Colonic mucosa (tissue), 4 donors: ENCODE measurements at regions not wholly inside any gene's neighbourhood (a gene's known extent, or its start where the extent isn't known, plus 50 kb on each side); places are given as distances from the start of the nearest gene placed in this dataset.

Experiments used
- DNase-seq: peaks from one replicate; pipeline ENCODE4 v3.0.0-alpha.2; 2020
- H3K27ac ChIP-seq: fragments of 200-600 bp; one replicate; pipeline ENCODE4 v1.8.0; 2021
- H3K27me3 ChIP-seq: fragments of 200-600 bp; one replicate; pipeline ENCODE4 v1.8.0; 2021
- H3K36me3 ChIP-seq: fragments of 200-600 bp; one replicate; pipeline ENCODE4 v1.8.0; 2021
- H3K4me1 ChIP-seq: fragments of 200-600 bp; one replicate; pipeline ENCODE4 v1.8.0; 2021; ENCODE audit warnings: mild to moderate bottlenecking
- H3K4me3 ChIP-seq: fragments of 200-600 bp; one replicate; pipeline ENCODE4 v1.8.0; 2021
- H3K9ac ChIP-seq, 2 donors: one replicate each; pipeline ENCODE4 v1.7.0; 2013; ENCODE audit warnings: control low read depth in 2 of 2, low read depth in 2 of 2, low read length in 2 of 2
- H3K9me3 ChIP-seq: fragments of 200-600 bp; one replicate; pipeline ENCODE4 v1.8.0; 2021
- intact Hi-C: fragments of 100-400 bp; cut with DNase I; formaldehyde crosslinking; loops from one replicate; pipeline ENCODE4 v1.14.1; 2022
- TF ChIP-seq, protein P1 (sequence below): fragments of 200-600 bp; IDR thresholded peaks from one replicate; pipeline ENCODE4 v1.8.0; 2022; ENCODE audit warnings: antibody characterized with exemption, mild to moderate bottlenecking
- donor health status: healthy.
- donor health status: DM: no; HTN: no; CAD: no.
- donor health status: DM: no; HTN: no; CAD: no.

DNA sequence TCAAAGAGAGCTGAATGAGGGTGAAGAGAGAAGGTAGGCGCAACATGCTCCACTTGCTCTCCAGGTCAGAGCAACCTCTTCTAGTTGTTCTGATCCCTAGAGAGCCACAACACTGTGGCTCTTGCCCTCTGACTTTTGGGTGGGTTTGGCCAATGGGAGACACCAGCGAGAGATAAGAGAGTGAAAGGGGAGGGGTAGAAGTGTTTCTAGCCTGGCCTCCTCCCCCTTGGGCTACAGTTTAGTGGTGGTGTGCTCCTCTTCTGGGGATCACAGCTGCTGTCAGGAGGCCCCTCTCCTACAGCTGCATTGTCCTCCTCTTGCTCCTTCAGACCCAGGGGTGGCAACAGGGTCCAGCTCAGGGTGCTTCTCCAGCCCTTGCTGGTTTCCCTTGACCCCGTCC, 454.8 kb downstream of the FUT8 start:
- intact Hi-C loops: no loop called here
- TF ChIP-seq, protein P1, sequence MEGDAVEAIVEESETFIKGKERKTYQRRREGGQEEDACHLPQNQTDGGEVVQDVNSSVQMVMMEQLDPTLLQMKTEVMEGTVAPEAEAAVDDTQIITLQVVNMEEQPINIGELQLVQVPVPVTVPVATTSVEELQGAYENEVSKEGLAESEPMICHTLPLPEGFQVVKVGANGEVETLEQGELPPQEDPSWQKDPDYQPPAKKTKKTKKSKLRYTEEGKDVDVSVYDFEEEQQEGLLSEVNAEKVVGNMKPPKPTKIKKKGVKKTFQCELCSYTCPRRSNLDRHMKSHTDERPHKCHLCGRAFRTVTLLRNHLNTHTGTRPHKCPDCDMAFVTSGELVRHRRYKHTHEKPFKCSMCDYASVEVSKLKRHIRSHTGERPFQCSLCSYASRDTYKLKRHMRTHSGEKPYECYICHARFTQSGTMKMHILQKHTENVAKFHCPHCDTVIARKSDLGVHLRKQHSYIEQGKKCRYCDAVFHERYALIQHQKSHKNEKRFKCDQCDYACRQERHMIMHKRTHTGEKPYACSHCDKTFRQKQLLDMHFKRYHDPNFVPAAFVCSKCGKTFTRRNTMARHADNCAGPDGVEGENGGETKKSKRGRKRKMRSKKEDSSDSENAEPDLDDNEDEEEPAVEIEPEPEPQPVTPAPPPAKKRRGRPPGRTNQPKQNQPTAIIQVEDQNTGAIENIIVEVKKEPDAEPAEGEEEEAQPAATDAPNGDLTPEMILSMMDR: no peak

GRCh38 chr14:65872536-65872935, 460.0 kb downstream of the FUT8 start:
- Histone ChIP-seq H3K4me3 (no peak overlapping the region), H3K4me1 (no peaks in the 10 kb centered on the region), H3K27me3 (no peaks in the 10 kb centered on the region), H3K9ac (no peak overlapping the region), H3K9me3 (no peaks in the 10 kb centered on the region), H3K36me3 (no peaks in the 10 kb centered on the region), H3K27ac (no peak overlapping the region)
- DNase-seq: no peak
- TF ChIP-seq, protein P1: no peak
- intact Hi-C loops: no loop called here

More for the DNA sequence above, 454.8 kb downstream of the FUT8 start:
- Histone ChIP-seq H3K4me3 (no peak overlapping the region), H3K4me1 (no peaks in the 10 kb centered on the region), H3K9me3 (no peaks in the 10 kb centered on the region), H3K27ac (no peak overlapping the region), H3K9ac (no peak overlapping the region), H3K27me3 (no peaks in the 10 kb centered on the region), H3K36me3 (no peaks in the 10 kb centered on the region)
- no peak for DNase-seq

DNA sequence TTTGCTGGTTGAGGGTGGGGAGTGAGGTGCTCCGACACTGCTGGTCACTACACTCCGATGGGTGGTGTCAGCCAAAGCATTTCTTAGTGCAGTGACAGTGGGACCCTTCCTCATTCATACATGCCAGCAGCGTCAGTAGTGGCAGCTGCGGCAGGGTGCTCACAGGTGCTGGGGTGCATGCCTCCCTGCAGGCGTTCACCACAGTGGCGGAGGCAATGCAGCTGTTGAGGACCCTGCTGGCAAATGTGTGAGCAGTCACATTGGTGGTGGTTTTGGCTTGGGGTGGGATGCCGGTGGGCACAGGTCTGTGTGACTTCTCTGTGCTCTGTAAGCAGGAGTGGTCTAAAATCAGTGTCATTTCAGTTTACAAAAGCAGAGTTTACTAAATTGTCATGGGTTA, 464.6 kb downstream of the FUT8 start:
- intact Hi-C loops: no loop called here
- TF ChIP-seq, protein P1: no peak
- no peaks in the 10 kb centered on the region for H3K9me3 ChIP-seq
- H3K9ac ChIP-seq: no peak overlapping the region
- H3K4me1 ChIP-seq: no peaks in the 10 kb centered on the region
- no peaks in the 10 kb centered on the region for H3K36me3 ChIP-seq
- no peak overlapping the region for H3K27ac ChIP-seq
- no peak overlapping the region for H3K4me3 ChIP-seq
- H3K27me3 ChIP-seq: no peaks in the 10 kb centered on the region
- DNase-seq: no peak

DNA sequence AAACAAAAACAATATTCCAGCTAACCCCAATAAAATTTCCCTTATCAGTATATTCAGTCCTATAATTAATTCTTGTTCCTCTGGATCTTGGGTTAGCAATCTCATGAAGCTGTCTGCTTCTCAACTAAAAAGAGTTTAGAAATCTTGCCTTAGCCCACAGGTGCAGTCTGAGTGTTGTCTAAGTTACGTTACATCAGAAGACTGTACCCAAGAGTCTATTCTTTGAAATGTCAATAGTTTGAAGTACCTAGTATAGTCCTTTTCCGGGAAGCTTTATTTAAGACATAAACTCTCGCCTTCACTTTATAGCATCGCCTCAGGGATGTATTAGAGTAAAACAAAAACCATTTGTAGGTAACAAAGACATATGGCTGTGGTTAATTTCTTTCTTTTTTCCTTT, 465.1 kb downstream of the FUT8 start:
- no peaks in the 10 kb centered on the region for H3K27me3 ChIP-seq
- no peak for DNase-seq
- H3K9ac ChIP-seq: no peak overlapping the region
- H3K36me3 ChIP-seq: no peaks in the 10 kb centered on the region
- no peaks in the 10 kb centered on the region for H3K4me1 ChIP-seq
- no peaks in the 10 kb centered on the region for H3K9me3 ChIP-seq
- intact Hi-C loops: no loop called here
- no peak overlapping the region for H3K27ac ChIP-seq
- TF ChIP-seq, protein P1: no peak
- H3K4me3 ChIP-seq: no peak overlapping the region

- Histone ChIP-seq H3K9me3 (no peaks in the 10 kb centered on the region), H3K27me3 (no peaks in the 10 kb centered on the region), H3K27ac (no peak overlapping the region), H3K4me3 (no peak overlapping the region), H3K36me3 (no peaks in the 10 kb centered on the region), H3K4me1 (no peaks in the 10 kb centered on the region), H3K9ac (no peak overlapping the region)
- no peak for DNase-seq
- TF ChIP-seq, protein P1: no peak
- intact Hi-C loops: no loop called here
Measured at GRCh38 chr14:65878586-65878985, 466.1 kb downstream of the FUT8 start.
